HEK293 (cell line): ENCODE measurements at regions not wholly inside any gene's neighbourhood (a gene's known extent, or its start where the extent isn't known, plus 50 kb on each side); places are given as distances from the start of the nearest gene placed in this dataset.

ENCODE experiments used
- CTCF ChIA-PET: fragments of 350-600 bp; formaldehyde crosslinking; extraction: SDS; loops from one replicate; lab custom pipeline; 2021; ENCODE audit warnings: antibody characterized with exemption; lab: Yijun Ruan, JAX
- POLR2A ChIA-PET: fragments of 300-600 bp; formaldehyde crosslinking; extraction: SDS; loops from one replicate; lab custom pipeline; 2020; ENCODE audit warnings: antibody characterized with exemption, inconsistent platforms; lab: Yijun Ruan, JAX
- H3K27ac ChIP-seq: fragments of 200-500 bp; sonication (Bioruptor generic); 2 replicates; pipeline ENCODE4 v1.5.1; 2014; ENCODE audit warnings: low read depth, low read length, control low read depth, inconsistent platforms; ENCODE audit errors: extremely low read depth
- H3K36me3 ChIP-seq, 2 experiments: fragments of 200-500 bp in 1 of 2; sonication (Bioruptor generic) in 1 of 2; 1 replicate in 1 of 2; 2 replicates in 1 of 2; pipeline ENCODE4 v1.5.1; 2014 to 2017; ENCODE audit warnings: inconsistent platforms in 2 of 2, low read length in 2 of 2; ENCODE audit not compliant: control insufficient read depth in 2 of 2, insufficient read depth in 1 of 2
- H3K4me1 ChIP-seq: fragments of 200-500 bp; sonication (Bioruptor generic); 2 replicates; pipeline ENCODE4 v1.5.1; 2014; ENCODE audit warnings: mild to moderate bottlenecking, low read length, inconsistent platforms; ENCODE audit not compliant: control insufficient read depth, insufficient read depth
- H3K4me3 ChIP-seq: 2 replicates; pipeline ENCODE4 v1.5.1; 2011; ENCODE audit warnings: low read depth, mild to moderate bottlenecking, control low read depth, low read length, moderate library complexity
- H3K9me3 ChIP-seq: fragments of 200-500 bp; sonication (Bioruptor generic); 2 replicates; pipeline ENCODE4 v1.5.1; 2014; ENCODE audit warnings: low read depth, low read length, inconsistent platforms; ENCODE audit not compliant: control insufficient read depth, insufficient read depth
- ELK4 ChIP-seq: IDR thresholded peaks from 2 replicates; pipeline ENCODE4 v1.6.1; 2011; ENCODE audit warnings: mild to moderate bottlenecking, low read depth, low read length, borderline replicate concordance
- GLI2 ChIP-seq: fragments of 450-650 bp; formaldehyde crosslinking; IDR thresholded peaks from 2 replicates; pipeline ENCODE4; 2017; ENCODE audit warnings: missing biosample characterization, missing genetic modification characterization, low read depth, borderline replicate concordance
- KLF16 ChIP-seq: fragments of 450-650 bp; formaldehyde crosslinking; IDR thresholded peaks from 2 replicates; pipeline ENCODE4 v1.5.1; 2017; ENCODE audit warnings: missing biosample characterization, missing genetic modification characterization
- REPIN1 ChIP-seq: fragments of 450-650 bp; formaldehyde crosslinking; IDR thresholded peaks from 2 replicates; pipeline ENCODE4 v1.5.1; 2017; ENCODE audit warnings: missing biosample characterization, missing genetic modification characterization, low read depth
- SALL2 ChIP-seq: fragments of 450-650 bp; formaldehyde crosslinking; IDR thresholded peaks from 2 replicates; pipeline ENCODE4 v1.5.0; 2017; ENCODE audit warnings: missing biosample characterization, mild to moderate bottlenecking, missing genetic modification characterization, borderline replicate concordance
- YY2 ChIP-seq: fragments of 450-650 bp; formaldehyde crosslinking; IDR thresholded peaks from 2 replicates; pipeline ENCODE4 v1.5.1; 2016; ENCODE audit warnings: missing biosample characterization, missing genetic modification characterization
- ZBTB20 ChIP-seq: fragments of 450-650 bp; formaldehyde crosslinking; IDR thresholded peaks from 2 replicates; pipeline ENCODE4 v1.5.1; 2016; ENCODE audit warnings: missing biosample characterization, missing genetic modification characterization
- ZBTB21 ChIP-seq: fragments of 450-650 bp; formaldehyde crosslinking; IDR thresholded peaks from 2 replicates; pipeline ENCODE4 v1.5.1; 2017; ENCODE audit warnings: missing biosample characterization, missing genetic modification characterization
- ZBTB7A ChIP-seq: fragments of 450-650 bp; formaldehyde crosslinking; IDR thresholded peaks from 2 replicates; pipeline ENCODE4 v1.5.1; 2016; ENCODE audit warnings: low read depth, missing biosample characterization, missing genetic modification characterization
- ZFHX2 ChIP-seq: fragments of 450-650 bp; formaldehyde crosslinking; conservative IDR thresholded peaks from 2 replicates; pipeline ENCODE4 v1.5.1; 2016; ENCODE audit warnings: missing biosample characterization, missing genetic modification characterization
- ZFP3 ChIP-seq: fragments of 450-650 bp; formaldehyde crosslinking; IDR thresholded peaks from 2 replicates; pipeline ENCODE4 v1.5.1; 2016; ENCODE audit warnings: low read depth, missing biosample characterization, missing genetic modification characterization
- ZNF223 ChIP-seq: fragments of 450-650 bp; formaldehyde crosslinking; IDR thresholded peaks from 2 replicates; pipeline ENCODE4 v1.5.1; 2016; ENCODE audit warnings: missing biosample characterization, missing genetic modification characterization
- ZNF248 ChIP-seq: fragments of 450-650 bp; formaldehyde crosslinking; IDR thresholded peaks from 2 replicates; pipeline ENCODE4 v1.5.1; 2017; ENCODE audit warnings: missing biosample characterization, missing genetic modification characterization
- ZNF398 ChIP-seq: fragments of 450-650 bp; formaldehyde crosslinking; IDR thresholded peaks from 2 replicates; pipeline ENCODE4 v1.5.1; 2017; ENCODE audit warnings: missing biosample characterization, missing genetic modification characterization
- ZNF416 ChIP-seq: fragments of 450-650 bp; formaldehyde crosslinking; IDR thresholded peaks from 2 replicates; pipeline ENCODE4 v1.5.1; 2016; ENCODE audit warnings: missing biosample characterization, missing genetic modification characterization
- ZNF426 ChIP-seq: fragments of 450-650 bp; formaldehyde crosslinking; IDR thresholded peaks from 2 replicates; pipeline ENCODE4 v1.5.1; 2017; ENCODE audit warnings: missing biosample characterization, missing genetic modification characterization, mild to moderate bottlenecking, inconsistent platforms, moderate library complexity
- ZNF513 ChIP-seq: fragments of 450-650 bp; IDR thresholded peaks from 2 replicates; pipeline ENCODE4 v1.5.1; 2018; ENCODE audit warnings: missing biosample characterization, missing genetic modification characterization
- ZNF529 ChIP-seq: fragments of 450-650 bp; formaldehyde crosslinking; IDR thresholded peaks from 2 replicates; pipeline ENCODE4 v1.5.1; 2017; ENCODE audit warnings: missing genetic modification characterization, missing biosample characterization; ENCODE audit not compliant: insufficient replicate concordance
- ZNF692 ChIP-seq: fragments of 450-650 bp; formaldehyde crosslinking; IDR thresholded peaks from 2 replicates; pipeline ENCODE4 v1.5.1; 2016; ENCODE audit warnings: missing biosample characterization, missing genetic modification characterization
- ZNF792 ChIP-seq: fragments of 450-650 bp; formaldehyde crosslinking; IDR thresholded peaks from 2 replicates; pipeline ENCODE4 v1.5.1; 2016; ENCODE audit warnings: missing biosample characterization, missing genetic modification characterization
- ZNF830 ChIP-seq: fragments of 450-650 bp; IDR thresholded peaks from 2 replicates; pipeline ENCODE4 v1.5.0; 2018; ENCODE audit warnings: missing biosample characterization, missing genetic modification characterization, low read depth, mild to moderate bottlenecking, moderate library complexity

GRCh38 chr17:15039366-15039765 lies 225.8 kb downstream of the PMP22 start (continued):
- no peak for TF ChIP-seq ZNF426 (tag by site-specific recombination)
- TF ChIP-seq ZNF830, result no peak
- TF ChIP-seq ZBTB20 (tag by site-specific recombination), result no peak
- no peak for TF ChIP-seq YY2 (tag by site-specific recombination)
- TF ChIP-seq ZNF223 (tag by site-specific recombination), result no peak
- no peak for TF ChIP-seq ZFP3 (tag by site-specific recombination)
- TF ChIP-seq ZNF529 (tag by site-specific recombination), result no peak

GRCh38 chr17:15038656-15039055 lies 226.5 kb downstream of the PMP22 start:
- CTCF ChIA-PET, result no interaction called here
- Histone ChIP-seq H3K36me3 (no peaks in the 10 kb centered on the region), H3K9me3 (no peaks in the 10 kb centered on the region), H3K4me3 (no peak overlapping the region), H3K4me1 (no peaks in the 10 kb centered on the region), H3K27ac (no peak overlapping the region)
- POLR2A ChIA-PET, result no interaction called here
- TF ChIP-seq REPIN1 (tag by site-specific recombination), result no peak
- no peak for TF ChIP-seq ZNF248 (tag by site-specific recombination)
- TF ChIP-seq SALL2 (tag by site-specific recombination), result no peak
- TF ChIP-seq YY2 (tag by site-specific recombination), result no peak
- TF ChIP-seq ZNF513 (tag by site-specific recombination), result no peak
- no peak for TF ChIP-seq GLI2 (tag by site-specific recombination)
- no peak for TF ChIP-seq KLF16
- TF ChIP-seq ZNF416 (tag by site-specific recombination), result no peak
- no peak for TF ChIP-seq ZNF398 (tag by site-specific recombination)
- TF ChIP-seq ZFHX2, result no peak
- TF ChIP-seq ELK4, result no peak
- no peak for TF ChIP-seq ZNF792 (tag by site-specific recombination)
- TF ChIP-seq ZNF692, result no peak
- TF ChIP-seq ZBTB7A (tag by site-specific recombination), result no peak
- TF ChIP-seq ZBTB21 (tag by site-specific recombination), result no peak
